Liver (tissue), 8 donors: ENCODE measurements at regions not wholly inside any gene's neighbourhood (a gene's known extent, or its start where the extent isn't known, plus 50 kb on each side); places are given as distances from the start of the nearest gene placed in this dataset.

Source experiments
- DNase-seq: peaks from one replicate; pipeline ENCODE4 v3.0.0-alpha.2; 2017; ENCODE audit warnings: low spot score
- H3K27ac ChIP-seq, 2 donors: one replicate each; pipeline ENCODE4 v1.7.0; 2013; ENCODE audit warnings: inconsistent platforms in 2 of 2, low read length in 2 of 2, control low read depth in 1 of 2, low read depth in 1 of 2, mild to moderate bottlenecking in 1 of 2
- H3K27me3 ChIP-seq, 4 donors: one replicate each; pipeline versions ENCODE4 v1.6.1 to v1.7.0; 2013; ENCODE audit warnings: low read length in 3 of 4, inconsistent platforms in 1 of 4, mild to moderate bottlenecking in 1 of 4, moderate library complexity in 1 of 4; ENCODE audit not compliant: control insufficient read depth in 4 of 4, insufficient read depth in 4 of 4
- H3K36me3 ChIP-seq, 4 donors: one replicate each; pipeline versions ENCODE4 v1.6.1 to v1.7.0; 2013; ENCODE audit warnings: low read length in 3 of 4, mild to moderate bottlenecking in 3 of 4, low read depth in 1 of 4, moderate library complexity in 1 of 4; ENCODE audit not compliant: control insufficient read depth in 4 of 4, insufficient read depth in 3 of 4
- H3K4me1 ChIP-seq, 4 donors: one replicate each; pipeline versions ENCODE4 v1.6.1 to v1.7.0; 2013; ENCODE audit warnings: low read length in 3 of 4, mild to moderate bottlenecking in 3 of 4, moderate library complexity in 1 of 4; ENCODE audit not compliant: control insufficient read depth in 4 of 4, insufficient read depth in 4 of 4
- H3K4me3 ChIP-seq, 3 donors: one replicate each; pipeline versions ENCODE4 v1.6.1 to v1.7.0; 2013; ENCODE audit warnings: low read length in 3 of 3, control low read depth in 1 of 3, low read depth in 1 of 3, mild to moderate bottlenecking in 1 of 3
- H3K9ac ChIP-seq, 2 donors: one replicate each; pipeline ENCODE4 v1.7.0; 2013; ENCODE audit warnings: low read length in 2 of 2, mild to moderate bottlenecking in 2 of 2, moderate library complexity in 2 of 2, control low read depth in 1 of 2, low read depth in 1 of 2
- H3K9me3 ChIP-seq, 4 donors: one replicate each; pipeline versions ENCODE4 v1.6.1 to v1.7.0; 2013; ENCODE audit warnings: low read length in 3 of 4; ENCODE audit not compliant: control insufficient read depth in 4 of 4
- EGR1 ChIP-seq, 2 donors: IDR thresholded peaks; 2 replicates each; pipeline ENCODE4 v1.6.1; 2016 to 2018; ENCODE audit warnings: antibody characterized with exemption in 2 of 2, low read depth in 2 of 2
- FOXA1 ChIP-seq: IDR thresholded peaks from 2 replicates; pipeline ENCODE4 v1.6.1; 2016; ENCODE audit warnings: antibody characterized with exemption
- FOXA2 ChIP-seq: IDR thresholded peaks from 2 replicates; pipeline ENCODE4 v1.6.1; 2016; ENCODE audit warnings: antibody characterized with exemption
- GABPA ChIP-seq, 2 donors: IDR thresholded peaks in 1 of 2; conservative IDR thresholded peaks in 1 of 2; 2 replicates each; pipeline ENCODE4 v1.6.1; 2016; ENCODE audit warnings: antibody characterized with exemption in 2 of 2, mild to moderate bottlenecking in 1 of 2, moderate library complexity in 1 of 2
- HNF4A ChIP-seq, 2 donors: conservative IDR thresholded peaks; 2 replicates each; pipeline ENCODE4 v1.6.1; 2016; ENCODE audit warnings: antibody characterized with exemption in 2 of 2, mild to moderate bottlenecking in 2 of 2
- HNF4G ChIP-seq: IDR thresholded peaks from 2 replicates; pipeline ENCODE4 v1.6.1; 2016; ENCODE audit warnings: antibody characterized with exemption
- JUND ChIP-seq, 2 donors: IDR thresholded peaks; 2 replicates each; pipeline ENCODE4 v1.6.1; 2016; ENCODE audit warnings: antibody characterized with exemption in 2 of 2
- RAD21 ChIP-seq, 2 donors: IDR thresholded peaks; 2 replicates each; pipeline ENCODE4 v1.6.1; 2016; ENCODE audit warnings: antibody characterized with exemption in 2 of 2, mild to moderate bottlenecking in 2 of 2
- REST ChIP-seq: IDR thresholded peaks from 2 replicates; pipeline ENCODE4 v1.6.1; 2016; ENCODE audit warnings: antibody characterized with exemption, mild to moderate bottlenecking
- RXRA ChIP-seq, 2 donors: IDR thresholded peaks; 2 replicates each; pipeline ENCODE4 v1.6.1; 2017 to 2018; ENCODE audit warnings: antibody characterized with exemption in 2 of 2, mild to moderate bottlenecking in 1 of 2
- SP1 ChIP-seq: IDR thresholded peaks from 2 replicates; pipeline ENCODE4 v1.6.1; 2018; ENCODE audit warnings: antibody characterized with exemption, mild to moderate bottlenecking
- TAF1 ChIP-seq: conservative IDR thresholded peaks from 2 replicates; pipeline ENCODE4 v1.6.1; 2016; ENCODE audit warnings: antibody characterized with exemption, mild to moderate bottlenecking
- YY1 ChIP-seq: IDR thresholded peaks from 2 replicates; pipeline ENCODE4 v1.6.1; 2016; ENCODE audit warnings: antibody characterized with exemption, mild to moderate bottlenecking
- ZBTB33 ChIP-seq: IDR thresholded peaks from 2 replicates; pipeline ENCODE4 v1.6.1; 2016; ENCODE audit warnings: antibody characterized with exemption
- WGBS: extraction: QIAGEN DNeasy Blood & Tissue Kit; methylation state at CpG from one replicate; pipeline ENCODE4 v1.1.7; 2013; 5-methylcytosine and 5-hydroxymethylcytosine counted together
- TF ChIP-seq, protein P1 (sequence below): fragments of 150-350 bp; IDR thresholded peaks from 2 replicates; pipeline ENCODE4 v1.5.1; 2017; ENCODE audit warnings: improper control_type of control experiment, low read depth, low read length; ENCODE audit not compliant: missing input control
- TF ChIP-seq, protein P2 (sequence below): IDR thresholded peaks from 2 replicates; pipeline ENCODE4 v1.6.1; 2016; ENCODE audit warnings: antibody characterized with exemption
- TF ChIP-seq, protein P3 (sequence below): IDR thresholded peaks from 2 replicates; pipeline ENCODE4 v1.6.1; 2016; ENCODE audit warnings: antibody characterized with exemption
- donor health status: healthy.
- donor health status: healthy.
- donor health status: healthy.
- donor health status: healthy.
- donor health status: healthy.

GRCh38 chr5:96052374-96052773, 90.7 kb upstream of the ELL2 start:
- no peak for DNase-seq
- TF ChIP-seq SP1 (no peak), ZBTB33 (no peak), TAF1 (no peak), RXRA (IDR thresholded peaks at IDR 0.05) (no peak), FOXA2 (no peak), YY1 (no peak), REST (no peak)
- Histone ChIP-seq H3K4me3 (no peak overlapping the region), H3K27ac (peak overlapping the region; percentile 54 to 80), H3K9me3 (no peaks in the 10 kb centered on the region), H3K9ac (no peak overlapping the region), H3K36me3 (no peaks in the 10 kb centered on the region), H3K4me1 (peaks cover 3 to 34% (median 12%) of the 10 kb centered on the region in 4 donors), H3K27me3 (no peaks in the 10 kb centered on the region)
- WGBS = 99% methylated on average over 1 of the region's 1 CpG

- Histone ChIP-seq H3K4me1 (peaks cover 3 to 34% (median 12%) of the 10 kb centered on the region in 4 donors), H3K27ac (no peak overlapping the region), H3K36me3 (no peaks in the 10 kb centered on the region), H3K9me3 (no peaks in the 10 kb centered on the region), H3K9ac (no peak overlapping the region), H3K4me3 (no peak overlapping the region), H3K27me3 (no peaks in the 10 kb centered on the region)
- DNase-seq = no peak
- WGBS = 30% methylated on average over 4 of the region's 4 CpGs
- TF ChIP-seq EGR1 (IDR thresholded peaks at IDR 0.05; ENCODE audit: low read depth in 2 of 2) (no peak), FOXA1 (no peak), RAD21 (IDR thresholded peaks at IDR 0.05) (no peak), YY1 (no peak), HNF4A (conservative IDR thresholded peaks at IDR 0.05) (no peak), SP1 (no peak), GABPA (IDR thresholded peaks at IDR 0.05 in 1 of 2, conservative IDR thresholded peaks at IDR 0.05 in 1 of 2) (no peak), ZBTB33 (no peak), REST (no peak), TAF1 (no peak), JUND (IDR thresholded peaks at IDR 0.05) (no peak), HNF4G (no peak)
- TF ChIP-seq, protein P1, sequence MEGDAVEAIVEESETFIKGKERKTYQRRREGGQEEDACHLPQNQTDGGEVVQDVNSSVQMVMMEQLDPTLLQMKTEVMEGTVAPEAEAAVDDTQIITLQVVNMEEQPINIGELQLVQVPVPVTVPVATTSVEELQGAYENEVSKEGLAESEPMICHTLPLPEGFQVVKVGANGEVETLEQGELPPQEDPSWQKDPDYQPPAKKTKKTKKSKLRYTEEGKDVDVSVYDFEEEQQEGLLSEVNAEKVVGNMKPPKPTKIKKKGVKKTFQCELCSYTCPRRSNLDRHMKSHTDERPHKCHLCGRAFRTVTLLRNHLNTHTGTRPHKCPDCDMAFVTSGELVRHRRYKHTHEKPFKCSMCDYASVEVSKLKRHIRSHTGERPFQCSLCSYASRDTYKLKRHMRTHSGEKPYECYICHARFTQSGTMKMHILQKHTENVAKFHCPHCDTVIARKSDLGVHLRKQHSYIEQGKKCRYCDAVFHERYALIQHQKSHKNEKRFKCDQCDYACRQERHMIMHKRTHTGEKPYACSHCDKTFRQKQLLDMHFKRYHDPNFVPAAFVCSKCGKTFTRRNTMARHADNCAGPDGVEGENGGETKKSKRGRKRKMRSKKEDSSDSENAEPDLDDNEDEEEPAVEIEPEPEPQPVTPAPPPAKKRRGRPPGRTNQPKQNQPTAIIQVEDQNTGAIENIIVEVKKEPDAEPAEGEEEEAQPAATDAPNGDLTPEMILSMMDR = no peak
- TF ChIP-seq, protein P2, sequence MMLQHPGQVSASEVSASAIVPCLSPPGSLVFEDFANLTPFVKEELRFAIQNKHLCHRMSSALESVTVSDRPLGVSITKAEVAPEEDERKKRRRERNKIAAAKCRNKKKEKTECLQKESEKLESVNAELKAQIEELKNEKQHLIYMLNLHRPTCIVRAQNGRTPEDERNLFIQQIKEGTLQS = no peak
- TF ChIP-seq, protein P3, sequence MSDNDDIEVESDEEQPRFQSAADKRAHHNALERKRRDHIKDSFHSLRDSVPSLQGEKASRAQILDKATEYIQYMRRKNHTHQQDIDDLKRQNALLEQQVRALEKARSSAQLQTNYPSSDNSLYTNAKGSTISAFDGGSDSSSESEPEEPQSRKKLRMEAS = no peak
Measured at GRCh38 chr5:96051401-96051830, 89.8 kb upstream of the ELL2 start.
